ENCODE measurements at regions not wholly inside any gene's neighbourhood (a gene's known extent, or its start where the extent isn't known, plus 50 kb on each side); places are given as distances from the start of the nearest gene placed in this dataset.
"Not testable (repeated sequence)": the region's sequence is repeated elsewhere in the genome, so short reads cannot be mapped to it uniquely, and the experiment has no call there.

DNA sequence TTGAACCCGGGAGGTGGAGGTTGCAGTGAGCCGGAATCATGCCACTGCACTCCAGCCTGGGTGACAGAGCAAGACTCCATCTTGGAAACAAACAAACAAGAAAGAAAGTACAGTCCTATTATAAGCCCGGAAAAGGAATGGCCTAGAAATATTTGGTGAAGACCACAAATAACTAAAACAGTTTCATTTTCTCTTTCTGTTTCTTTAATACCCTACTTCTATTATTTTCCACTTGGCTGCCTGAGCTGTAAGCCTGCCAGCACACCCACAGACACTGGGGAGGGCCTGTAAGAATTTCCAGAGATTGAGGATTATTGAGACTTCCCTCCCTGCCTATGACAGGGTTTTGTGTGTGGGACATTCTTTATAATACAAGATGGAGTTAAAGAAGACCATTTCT is 188.0 kb upstream of the DCC start:
- Mint-ChIP-seq H3K9me3 (peaks cover 0 to 7% (median 4%) of the 10 kb centered on the region in 7 donors), H3K36me3 (no peaks in the 10 kb centered on the region), H3K4me1 (no peaks in the 10 kb centered on the region), H3K27me3 (no peaks in the 10 kb centered on the region), H3K27ac (no peak overlapping the region), H3K4me3 (no peak overlapping the region)
- H3K27ac ChIP-seq (ENCODE audit: insufficient read depth, low read length, poor library complexity, severe bottlenecking): no peak overlapping the region
- H3K36me3 ChIP-seq (ENCODE audit: control insufficient read depth, insufficient read depth, low read length): no peaks in the 10 kb centered on the region
- no peak overlapping the region for H3K4me3 ChIP-seq (ENCODE audit: low read depth, low read length)
- H3K9me3 ChIP-seq (ENCODE audit: control insufficient read depth in 2 of 2, low read length in 2 of 2): no peaks in the 10 kb centered on the region
- no peak for DNase-seq
- ATAC-seq (ENCODE audit: low read depth in 2 of 2): no peak
- H3K27me3 ChIP-seq (ENCODE audit: control insufficient read depth, insufficient read depth, low read length): no peaks in the 10 kb centered on the region
- H3K4me1 ChIP-seq (ENCODE audit: control insufficient read depth, insufficient read depth, low read length, poor library complexity, severe bottlenecking): no peaks in the 10 kb centered on the region

DNA sequence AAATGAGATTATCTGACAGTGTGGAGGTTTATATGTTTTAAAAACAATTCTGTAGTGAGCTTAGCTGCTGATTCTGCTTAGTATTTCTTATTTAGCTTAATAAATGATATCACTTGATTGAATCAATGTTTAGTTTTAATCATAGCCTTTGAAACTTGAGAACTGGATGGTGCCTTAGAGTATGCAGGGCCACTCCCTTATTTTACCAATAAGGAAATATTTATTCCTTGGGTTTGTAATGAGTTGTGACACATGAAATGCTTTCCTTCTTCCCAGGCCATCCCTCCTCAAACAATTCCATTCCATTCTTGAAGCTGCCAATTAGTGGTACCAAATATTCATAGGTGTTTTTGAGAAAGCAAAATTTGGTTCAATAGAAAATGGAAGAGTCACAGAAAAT is 183.8 kb upstream of the DCC start:
- Histone ChIP-seq H3K36me3 (ENCODE audit: control insufficient read depth, insufficient read depth, low read length) (no peaks in the 10 kb centered on the region), H3K27ac (ENCODE audit: insufficient read depth, low read length, poor library complexity, severe bottlenecking) (no peak overlapping the region), H3K4me3 (ENCODE audit: low read depth, low read length) (no peak overlapping the region), H3K9me3 (ENCODE audit: control insufficient read depth in 2 of 2, low read length in 2 of 2) (no peaks in the 10 kb centered on the region), H3K4me1 (ENCODE audit: control insufficient read depth, insufficient read depth, low read length, poor library complexity, severe bottlenecking) (no peaks in the 10 kb centered on the region), H3K27me3 (ENCODE audit: control insufficient read depth, insufficient read depth, low read length) (no peaks in the 10 kb centered on the region)
- ATAC-seq (ENCODE audit: low read depth in 2 of 2): no peak
- H3K9me3 Mint-ChIP-seq: peaks cover 0 to 6% (median 2%) of the 10 kb centered on the region in 7 donors
- H3K36me3 Mint-ChIP-seq: no peaks in the 10 kb centered on the region
- no peaks in the 10 kb centered on the region for H3K4me1 Mint-ChIP-seq
- no peak overlapping the region for H3K4me3 Mint-ChIP-seq
- no peaks in the 10 kb centered on the region for H3K27me3 Mint-ChIP-seq
- no peak for DNase-seq
- H3K27ac Mint-ChIP-seq: no peak overlapping the region

DNA sequence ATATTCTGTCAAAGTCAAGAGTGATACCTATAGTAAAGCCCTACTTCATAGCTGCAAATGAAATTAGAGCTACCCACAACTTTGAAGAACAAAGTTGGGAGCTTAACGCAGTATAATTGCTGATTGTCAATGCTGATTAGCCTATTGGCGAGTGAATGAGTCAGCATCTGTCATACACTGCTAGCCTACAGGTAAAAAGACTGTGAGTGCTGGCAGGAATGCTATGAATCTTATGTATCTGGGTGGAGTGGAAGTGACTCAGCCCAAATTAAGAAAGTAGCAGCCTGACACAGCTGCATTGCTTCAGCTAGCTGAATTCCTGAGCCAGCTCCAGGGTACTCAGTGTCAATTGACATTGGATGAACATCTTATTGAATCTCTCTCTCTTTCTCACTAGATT is 179.4 kb upstream of the DCC start:
- ATAC-seq (ENCODE audit: low read depth in 2 of 2) (no peak), DNase-seq (no peak)
- Mint-ChIP-seq H3K27ac (no peak overlapping the region), H3K27me3 (peaks cover 5% of the 10 kb centered on the region), H3K4me1 (no peaks in the 10 kb centered on the region), H3K36me3 (no peaks in the 10 kb centered on the region), H3K4me3 (no peak overlapping the region), H3K9me3 (peaks cover 0 to 10% (median 3%) of the 10 kb centered on the region in 7 donors)
- Histone ChIP-seq H3K9me3 (ENCODE audit: control insufficient read depth in 2 of 2, low read length in 2 of 2) (peaks cover 0 to 6% of the 10 kb centered on the region in 2 experiments), H3K4me3 (ENCODE audit: low read depth, low read length) (no peak overlapping the region), H3K27me3 (ENCODE audit: control insufficient read depth, insufficient read depth, low read length) (no peaks in the 10 kb centered on the region), H3K36me3 (ENCODE audit: control insufficient read depth, insufficient read depth, low read length) (no peaks in the 10 kb centered on the region), H3K4me1 (ENCODE audit: control insufficient read depth, insufficient read depth, low read length, poor library complexity, severe bottlenecking) (no peaks in the 10 kb centered on the region), H3K27ac (ENCODE audit: insufficient read depth, low read length, poor library complexity, severe bottlenecking) (no peak overlapping the region)

DNA sequence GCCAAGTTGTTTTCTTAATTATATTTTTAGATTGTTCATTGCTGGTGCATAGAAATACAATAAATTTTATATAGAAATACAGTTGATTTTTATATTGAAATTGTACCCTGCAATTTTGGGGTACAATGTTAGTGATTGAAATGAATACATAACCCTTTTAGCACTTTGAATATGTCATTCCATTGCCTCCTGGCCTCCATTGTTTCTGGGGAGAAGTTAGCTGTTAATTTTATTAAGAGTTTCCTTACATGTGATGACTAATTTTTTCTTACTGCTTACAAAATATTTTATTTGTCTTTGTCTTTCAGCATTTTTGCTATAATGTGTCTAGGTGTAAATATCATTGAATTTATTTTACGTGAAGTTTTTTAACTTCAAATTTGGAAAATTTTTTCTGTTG is 176.5 kb upstream of the DCC start:
- peaks cover 0 to 13% (median 3%) of the 10 kb centered on the region in 7 donors for H3K9me3 Mint-ChIP-seq
- H3K4me1 ChIP-seq (ENCODE audit: control insufficient read depth, insufficient read depth, low read length, poor library complexity, severe bottlenecking): no peaks in the 10 kb centered on the region
- H3K4me3 Mint-ChIP-seq: no peak overlapping the region
- ATAC-seq (ENCODE audit: low read depth in 2 of 2) (no peak), DNase-seq (no peak)
- no peak overlapping the region for H3K4me3 ChIP-seq (ENCODE audit: low read depth, low read length)
- H3K4me1 Mint-ChIP-seq: no peaks in the 10 kb centered on the region
- H3K27ac Mint-ChIP-seq: no peak overlapping the region
- no peaks in the 10 kb centered on the region for H3K36me3 ChIP-seq (ENCODE audit: control insufficient read depth, insufficient read depth, low read length)
- no peaks in the 10 kb centered on the region for H3K36me3 Mint-ChIP-seq
- peaks cover 5% of the 10 kb centered on the region for H3K27me3 Mint-ChIP-seq
- no peak overlapping the region for H3K27ac ChIP-seq (ENCODE audit: insufficient read depth, low read length, poor library complexity, severe bottlenecking)
- H3K27me3 ChIP-seq (ENCODE audit: control insufficient read depth, insufficient read depth, low read length): no peaks in the 10 kb centered on the region
- H3K9me3 ChIP-seq (ENCODE audit: control insufficient read depth in 2 of 2, low read length in 2 of 2): peaks cover 0 to 6% of the 10 kb centered on the region in 2 experiments

DNA sequence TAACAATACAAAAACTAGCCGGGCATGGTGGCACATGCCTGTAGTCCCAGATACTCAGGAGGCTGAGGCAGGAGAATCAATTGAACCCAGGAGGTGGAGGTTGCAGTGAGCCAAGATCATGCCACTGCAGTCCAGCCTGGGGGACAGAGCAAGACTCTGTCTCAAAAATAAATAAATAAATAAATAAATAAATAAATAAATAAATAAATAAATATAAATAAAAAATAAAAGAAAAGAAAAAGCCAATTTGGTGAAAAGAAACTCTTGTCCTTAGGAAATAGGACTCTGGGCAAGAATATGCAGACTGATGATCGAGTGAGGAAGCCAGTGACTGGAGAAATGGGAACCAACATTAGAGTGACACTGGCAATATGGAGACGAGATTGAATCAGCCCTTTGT is 171.9 kb upstream of the DCC start:
- H3K27ac Mint-ChIP-seq; H3K9me3 Mint-ChIP-seq; H3K36me3 Mint-ChIP-seq; H3K4me3 ChIP-seq (ENCODE audit: low read depth, low read length); DNase-seq; H3K9me3 ChIP-seq (ENCODE audit: control insufficient read depth in 2 of 2, low read length in 2 of 2); ATAC-seq (ENCODE audit: low read depth in 2 of 2); H3K4me3 Mint-ChIP-seq; H3K27ac ChIP-seq (ENCODE audit: insufficient read depth, low read length, poor library complexity, severe bottlenecking); H3K4me1 ChIP-seq (ENCODE audit: control insufficient read depth, insufficient read depth, low read length, poor library complexity, severe bottlenecking); H3K27me3 ChIP-seq (ENCODE audit: control insufficient read depth, insufficient read depth, low read length); H3K4me1 Mint-ChIP-seq; H3K27me3 Mint-ChIP-seq; H3K36me3 ChIP-seq (ENCODE audit: control insufficient read depth, insufficient read depth, low read length): not testable (repeated sequence)

DNA sequence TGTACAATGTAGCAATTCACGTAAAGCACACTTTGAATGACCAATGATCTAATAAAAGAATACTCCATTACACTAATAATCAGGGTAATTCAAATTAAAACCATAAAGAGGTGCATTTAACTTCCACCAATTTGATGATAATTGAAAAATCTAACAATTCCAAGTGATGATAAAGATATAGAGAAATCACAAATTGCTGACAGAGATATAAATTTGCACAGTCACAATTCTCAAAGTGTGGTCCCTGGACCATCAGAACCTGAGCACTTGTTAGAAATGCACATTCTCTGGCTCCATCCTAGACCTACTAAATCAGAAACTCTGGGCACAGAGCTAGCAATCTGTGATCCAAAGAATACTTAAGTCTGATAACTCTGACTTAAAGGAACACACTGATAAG is 165.8 kb upstream of the DCC start:
- no peaks in the 10 kb centered on the region for H3K4me1 ChIP-seq (ENCODE audit: control insufficient read depth, insufficient read depth, low read length, poor library complexity, severe bottlenecking)
- Mint-ChIP-seq H3K27ac (no peak overlapping the region), H3K9me3 (peaks cover 0 to 5% (median 0%) of the 10 kb centered on the region in 7 donors), H3K36me3 (no peaks in the 10 kb centered on the region), H3K4me3 (no peak overlapping the region), H3K27me3 (no peaks in the 10 kb centered on the region), H3K4me1 (no peaks in the 10 kb centered on the region)
- H3K9me3 ChIP-seq (ENCODE audit: control insufficient read depth in 2 of 2, low read length in 2 of 2): no peaks in the 10 kb centered on the region
- no peak for DNase-seq
- H3K27me3 ChIP-seq (ENCODE audit: control insufficient read depth, insufficient read depth, low read length): no peaks in the 10 kb centered on the region
- H3K36me3 ChIP-seq (ENCODE audit: control insufficient read depth, insufficient read depth, low read length): no peaks in the 10 kb centered on the region
- no peak for ATAC-seq (ENCODE audit: low read depth in 2 of 2)
- no peak overlapping the region for H3K4me3 ChIP-seq (ENCODE audit: low read depth, low read length)
- H3K27ac ChIP-seq (ENCODE audit: insufficient read depth, low read length, poor library complexity, severe bottlenecking): no peak overlapping the region

DNA sequence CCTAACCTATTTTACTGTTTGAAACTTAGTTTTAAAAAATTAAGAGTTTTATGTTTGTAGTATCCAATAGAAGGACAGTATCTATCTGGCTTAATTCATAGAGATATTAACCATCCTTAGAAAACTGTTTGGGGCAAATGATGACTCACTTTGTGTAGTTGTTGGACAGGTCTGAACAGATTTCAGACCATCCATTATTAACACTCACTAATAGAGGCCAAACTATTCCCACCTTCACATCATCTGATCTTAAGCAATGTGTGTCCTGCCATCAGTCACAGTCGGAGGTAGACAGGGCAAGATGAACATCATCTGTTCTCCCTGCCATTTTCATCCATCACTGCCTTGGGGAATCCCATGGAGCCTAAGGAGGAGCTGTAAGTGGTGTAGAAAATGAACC is 164.6 kb upstream of the DCC start:
- H3K27ac ChIP-seq (ENCODE audit: insufficient read depth, low read length, poor library complexity, severe bottlenecking): no peak overlapping the region
- H3K36me3 ChIP-seq (ENCODE audit: control insufficient read depth, insufficient read depth, low read length): no peaks in the 10 kb centered on the region
- no peaks in the 10 kb centered on the region for H3K9me3 ChIP-seq (ENCODE audit: control insufficient read depth in 2 of 2, low read length in 2 of 2)
- H3K27ac Mint-ChIP-seq: no peak overlapping the region
- peaks cover 0 to 5% (median 1%) of the 10 kb centered on the region in 7 donors for H3K9me3 Mint-ChIP-seq
- H3K27me3 ChIP-seq (ENCODE audit: control insufficient read depth, insufficient read depth, low read length): no peaks in the 10 kb centered on the region
- H3K36me3 Mint-ChIP-seq: no peaks in the 10 kb centered on the region
- H3K27me3 Mint-ChIP-seq: no peaks in the 10 kb centered on the region
- DNase-seq (no peak), ATAC-seq (ENCODE audit: low read depth in 2 of 2) (no peak)
- H3K4me1 ChIP-seq (ENCODE audit: control insufficient read depth, insufficient read depth, low read length, poor library complexity, severe bottlenecking): no peaks in the 10 kb centered on the region
- H3K4me1 Mint-ChIP-seq: no peaks in the 10 kb centered on the region
- H3K4me3 Mint-ChIP-seq: no peak overlapping the region
- H3K4me3 ChIP-seq (ENCODE audit: low read depth, low read length): no peak overlapping the region

DNA sequence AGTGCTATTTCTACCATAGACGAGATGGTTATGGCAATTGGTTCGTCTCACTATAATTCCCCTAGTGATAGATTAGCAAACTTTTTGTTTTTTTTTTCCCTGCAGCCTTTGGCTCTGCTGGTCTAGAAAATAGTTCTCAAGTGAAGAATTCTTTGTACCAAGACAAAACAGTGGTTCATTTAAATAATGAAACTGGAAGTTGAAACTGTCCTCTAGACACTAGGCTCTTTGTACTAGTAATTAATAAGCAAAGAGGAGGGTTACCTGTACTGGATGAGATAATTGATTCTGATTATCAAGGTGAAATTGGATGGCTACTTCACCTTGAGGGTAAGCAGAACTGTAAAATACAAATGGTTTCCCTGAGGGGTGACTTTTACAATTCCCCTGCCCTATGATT is 156.9 kb upstream of the DCC start:
- Histone ChIP-seq H3K9me3 (ENCODE audit: control insufficient read depth in 2 of 2, low read length in 2 of 2) (no peaks in the 10 kb centered on the region), H3K4me3 (ENCODE audit: low read depth, low read length) (no peak overlapping the region), H3K36me3 (ENCODE audit: control insufficient read depth, insufficient read depth, low read length) (no peaks in the 10 kb centered on the region), H3K27ac (ENCODE audit: insufficient read depth, low read length, poor library complexity, severe bottlenecking) (no peak overlapping the region), H3K27me3 (ENCODE audit: control insufficient read depth, insufficient read depth, low read length) (no peaks in the 10 kb centered on the region), H3K4me1 (ENCODE audit: control insufficient read depth, insufficient read depth, low read length, poor library complexity, severe bottlenecking) (no peaks in the 10 kb centered on the region)
- H3K27me3 Mint-ChIP-seq: no peaks in the 10 kb centered on the region
- no peaks in the 10 kb centered on the region for H3K4me1 Mint-ChIP-seq
- H3K27ac Mint-ChIP-seq: no peak overlapping the region
- H3K9me3 Mint-ChIP-seq: peaks cover 0 to 13% (median 4%) of the 10 kb centered on the region in 7 donors
- ATAC-seq (ENCODE audit: low read depth in 2 of 2) (no peak), DNase-seq (no peak)
- no peak overlapping the region for H3K4me3 Mint-ChIP-seq
- no peaks in the 10 kb centered on the region for H3K36me3 Mint-ChIP-seq
